Loucy (cell line): ENCODE measurements at regions not wholly inside any gene's neighbourhood (a gene's known extent, or its start where the extent isn't known, plus 50 kb on each side); places are given as distances from the start of the nearest gene placed in this dataset.

Experiments used
- H2AFZ ChIP-seq: fragments of 200-600 bp; sonication (generic); 2 replicates; pipeline ENCODE4 v1.6.0; 2016; ENCODE audit warnings: antibody characterized with exemption, mild to moderate bottlenecking, low read length, moderate library complexity
- H3F3A ChIP-seq: fragments of 200-600 bp; 2 replicates; pipeline ENCODE4 v1.6.0; 2016; ENCODE audit warnings: antibody characterized with exemption, low read depth, mild to moderate bottlenecking
- H3K27me3 ChIP-seq: fragments of 200-600 bp; sonication (generic); 2 replicates; pipeline ENCODE4 v1.6.1; 2014; ENCODE audit warnings: low read length, mild to moderate bottlenecking; ENCODE audit not compliant: insufficient read depth, poor library complexity, severe bottlenecking
- H3K36me3 ChIP-seq: fragments of 200-600 bp; sonication (generic); 2 replicates; pipeline ENCODE4 v1.6.1; 2016; ENCODE audit warnings: low read length; ENCODE audit not compliant: insufficient read depth
- H3K4me1 ChIP-seq: fragments of 200-600 bp; sonication (generic); 2 replicates; pipeline ENCODE4 v1.5.1; 2014; ENCODE audit warnings: low read length, mild to moderate bottlenecking; ENCODE audit not compliant: insufficient read depth, poor library complexity, severe bottlenecking
- H3K4me2 ChIP-seq: fragments of 200-600 bp; sonication (generic); 2 replicates; pipeline ENCODE4 v1.6.0; 2014; ENCODE audit warnings: antibody characterized with exemption, low read length, low read depth, mild to moderate bottlenecking; ENCODE audit not compliant: poor library complexity, severe bottlenecking
- H3K4me3 ChIP-seq: fragments of 200-600 bp; sonication (generic); 2 replicates; pipeline ENCODE4 v1.5.1; 2014; ENCODE audit warnings: low read length, mild to moderate bottlenecking, mixed read lengths; ENCODE audit not compliant: poor library complexity, severe bottlenecking
- H3K79me2 ChIP-seq: fragments of 200-600 bp; sonication (generic); 2 replicates; pipeline ENCODE4 v1.6.1; 2014; ENCODE audit warnings: low read length; ENCODE audit not compliant: insufficient read depth
- H3K9ac ChIP-seq: fragments of 200-600 bp; sonication (generic); 2 replicates; pipeline ENCODE4 v1.6.0; 2014; ENCODE audit warnings: mild to moderate bottlenecking, low read depth, low read length, moderate library complexity; ENCODE audit not compliant: poor library complexity, severe bottlenecking
- H3K9me2 ChIP-seq: fragments of 200-600 bp; sonication (generic); replicated peaks from 2 replicates; pipeline ENCODE4 v1.6.1; 2016; ENCODE audit warnings: low read depth, low read length, mixed read lengths
- H3K9me3 ChIP-seq: fragments of 200-600 bp; sonication (generic); 2 replicates; pipeline ENCODE4 v1.6.1; 2014; ENCODE audit warnings: mild to moderate bottlenecking, antibody characterized with exemption, low read length, low read depth; ENCODE audit not compliant: insufficient read depth
- H4K20me1 ChIP-seq: fragments of 200-600 bp; sonication (generic); 2 replicates; pipeline ENCODE4 v1.6.0; 2014; ENCODE audit warnings: antibody characterized with exemption, low read length, mild to moderate bottlenecking; ENCODE audit not compliant: insufficient read depth, poor library complexity, severe bottlenecking
- EZH2phosphoT487 ChIP-seq: fragments of 200-600 bp; IDR thresholded peaks from 2 replicates; pipeline ENCODE4 v1.6.1; 2018; ENCODE audit warnings: antibody characterized with exemption, mild to moderate bottlenecking, moderate library complexity, borderline replicate concordance
- TF ChIP-seq, protein P1 (sequence below): fragments of 200-600 bp; sonication (generic); conservative IDR thresholded peaks from 2 replicates; pipeline ENCODE4 v1.5.1; 2014; ENCODE audit warnings: mild to moderate bottlenecking, antibody characterized with exemption, low read length

DNA sequence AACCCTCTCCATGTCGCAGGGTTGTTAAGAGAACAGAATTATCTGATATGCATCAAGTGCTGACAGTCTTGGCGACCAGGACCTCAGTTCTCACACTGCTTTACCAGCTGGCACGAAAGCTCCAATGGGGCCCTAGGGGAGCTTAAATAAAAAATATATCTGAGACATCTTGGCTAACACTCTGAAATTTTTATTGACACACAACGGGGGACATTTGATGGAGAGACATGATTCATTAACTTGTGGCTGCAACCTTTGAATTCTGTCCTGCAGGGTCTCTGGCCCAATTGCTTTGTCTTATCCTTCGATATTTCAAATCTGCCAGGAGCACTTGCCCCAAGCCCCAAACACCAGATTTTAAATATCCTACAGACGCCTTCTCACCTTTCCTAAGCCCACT lies 567.0 kb downstream of the AJAP1 start:
- no peak overlapping the region for H2AFZ ChIP-seq
- no peaks in the 10 kb centered on the region for H3K79me2 ChIP-seq
- no peaks in the 10 kb centered on the region for H3F3A ChIP-seq
- H3K4me2 ChIP-seq: no peak overlapping the region
- no peaks in the 10 kb centered on the region; the same call in 1 of the 2 replicates for H3K9me3 ChIP-seq
- no peaks in the 10 kb centered on the region for H3K36me3 ChIP-seq
- no peaks in the 10 kb centered on the region for H3K27me3 ChIP-seq
- no peaks in the 10 kb centered on the region for H3K4me1 ChIP-seq
- no peak overlapping the region for H3K9ac ChIP-seq
- TF ChIP-seq, protein P1, sequence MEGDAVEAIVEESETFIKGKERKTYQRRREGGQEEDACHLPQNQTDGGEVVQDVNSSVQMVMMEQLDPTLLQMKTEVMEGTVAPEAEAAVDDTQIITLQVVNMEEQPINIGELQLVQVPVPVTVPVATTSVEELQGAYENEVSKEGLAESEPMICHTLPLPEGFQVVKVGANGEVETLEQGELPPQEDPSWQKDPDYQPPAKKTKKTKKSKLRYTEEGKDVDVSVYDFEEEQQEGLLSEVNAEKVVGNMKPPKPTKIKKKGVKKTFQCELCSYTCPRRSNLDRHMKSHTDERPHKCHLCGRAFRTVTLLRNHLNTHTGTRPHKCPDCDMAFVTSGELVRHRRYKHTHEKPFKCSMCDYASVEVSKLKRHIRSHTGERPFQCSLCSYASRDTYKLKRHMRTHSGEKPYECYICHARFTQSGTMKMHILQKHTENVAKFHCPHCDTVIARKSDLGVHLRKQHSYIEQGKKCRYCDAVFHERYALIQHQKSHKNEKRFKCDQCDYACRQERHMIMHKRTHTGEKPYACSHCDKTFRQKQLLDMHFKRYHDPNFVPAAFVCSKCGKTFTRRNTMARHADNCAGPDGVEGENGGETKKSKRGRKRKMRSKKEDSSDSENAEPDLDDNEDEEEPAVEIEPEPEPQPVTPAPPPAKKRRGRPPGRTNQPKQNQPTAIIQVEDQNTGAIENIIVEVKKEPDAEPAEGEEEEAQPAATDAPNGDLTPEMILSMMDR: no peak
- TF ChIP-seq EZH2phosphoT487: no peak
- no peaks in the 10 kb centered on the region for H3K9me2 ChIP-seq
- no peaks in the 10 kb centered on the region for H4K20me1 ChIP-seq
- no peak overlapping the region for H3K4me3 ChIP-seq

DNA sequence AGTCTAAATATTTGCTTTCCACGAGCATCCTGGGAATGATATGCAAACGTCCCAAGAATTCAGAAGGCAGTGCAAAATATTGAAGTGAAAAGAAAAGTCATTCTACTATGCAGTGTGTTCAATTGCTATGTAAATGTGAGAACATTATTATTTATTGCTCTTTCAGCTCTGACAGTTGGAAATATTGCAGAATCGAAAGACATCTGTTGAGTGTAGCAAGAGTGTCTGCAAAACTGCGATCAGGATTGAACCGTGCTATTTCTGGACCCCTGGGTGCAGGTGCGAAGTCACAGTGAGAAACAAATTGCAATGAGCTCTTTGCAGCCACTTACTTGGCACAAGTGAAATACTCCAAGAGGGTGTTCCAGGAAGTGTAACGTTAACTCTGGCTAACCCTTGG lies 566.4 kb downstream of the AJAP1 start:
- Histone ChIP-seq H4K20me1 (no peaks in the 10 kb centered on the region), H3K9me3 (no peaks in the 10 kb centered on the region; the same call in 1 of the 2 replicates), H3K36me3 (no peaks in the 10 kb centered on the region), H3K9ac (no peak overlapping the region), H3K79me2 (no peaks in the 10 kb centered on the region), H3K27me3 (no peaks in the 10 kb centered on the region), H3K4me2 (no peak overlapping the region), H3F3A (no peaks in the 10 kb centered on the region), H3K9me2 (no peaks in the 10 kb centered on the region), H3K4me1 (no peaks in the 10 kb centered on the region), H2AFZ (no peak overlapping the region), H3K4me3 (no peak overlapping the region)
- TF ChIP-seq EZH2phosphoT487: no peak
- TF ChIP-seq, protein P1: no peak

DNA sequence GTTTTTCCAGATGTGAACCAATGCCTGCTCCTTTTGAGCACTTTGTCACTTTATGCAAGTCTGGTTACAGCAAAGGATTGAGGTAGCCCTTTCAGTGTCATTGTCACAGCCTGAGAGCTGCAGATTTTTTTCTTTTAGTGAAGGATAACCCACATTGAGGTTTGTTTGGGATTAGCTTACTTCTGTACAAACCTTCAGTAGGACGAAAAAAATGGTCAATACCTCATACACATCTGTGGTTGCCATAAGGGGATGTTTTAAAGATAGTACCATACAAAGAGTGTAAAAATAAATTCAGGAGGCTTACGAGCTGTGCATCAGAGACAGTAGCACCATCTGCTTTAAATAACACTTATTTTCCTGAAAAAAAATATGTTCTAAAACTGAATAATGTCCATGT lies 566.0 kb downstream of the AJAP1 start:
- H3K4me2 ChIP-seq: no peak overlapping the region
- no peaks in the 10 kb centered on the region for H3K36me3 ChIP-seq
- no peaks in the 10 kb centered on the region for H3K79me2 ChIP-seq
- H3K9me3 ChIP-seq: no peaks in the 10 kb centered on the region; the same call in 1 of the 2 replicates
- H4K20me1 ChIP-seq: no peaks in the 10 kb centered on the region
- no peak overlapping the region for H3K9ac ChIP-seq
- no peaks in the 10 kb centered on the region for H3K9me2 ChIP-seq
- no peak overlapping the region for H2AFZ ChIP-seq
- no peaks in the 10 kb centered on the region for H3K27me3 ChIP-seq
- H3F3A ChIP-seq: no peaks in the 10 kb centered on the region
- TF ChIP-seq EZH2phosphoT487: no peak
- TF ChIP-seq, protein P1: no peak
- H3K4me3 ChIP-seq: no peak overlapping the region
- H3K4me1 ChIP-seq: no peaks in the 10 kb centered on the region
